ENCODE measurements at regions not wholly inside any gene's neighbourhood (a gene's known extent, or its start where the extent isn't known, plus 50 kb on each side); places are given as distances from the start of the nearest gene placed in this dataset.

GRCh38 chr12:107560165-107560898 lies 125.3 kb upstream of the PWP1 start:
- TF ChIP-seq CTCF (conservative IDR thresholded peaks at IDR 0.05; ENCODE audit: low read length) (peak; percentile 34), EZH2phosphoT487 (IDR thresholded peaks at IDR 0.05; ENCODE audit: borderline replicate concordance) (no peak)
